C1 segment of cervical spinal cord (tissue), 14 donors: ENCODE measurements at regions not wholly inside any gene's neighbourhood (a gene's known extent, or its start where the extent isn't known, plus 50 kb on each side); places are given as distances from the start of the nearest gene placed in this dataset.

Source experiments
- DNase-seq, 14 donors: peaks; one replicate each; lab custom pipeline; 2025; lab: John Stamatoyannopoulos, UW

DNA sequence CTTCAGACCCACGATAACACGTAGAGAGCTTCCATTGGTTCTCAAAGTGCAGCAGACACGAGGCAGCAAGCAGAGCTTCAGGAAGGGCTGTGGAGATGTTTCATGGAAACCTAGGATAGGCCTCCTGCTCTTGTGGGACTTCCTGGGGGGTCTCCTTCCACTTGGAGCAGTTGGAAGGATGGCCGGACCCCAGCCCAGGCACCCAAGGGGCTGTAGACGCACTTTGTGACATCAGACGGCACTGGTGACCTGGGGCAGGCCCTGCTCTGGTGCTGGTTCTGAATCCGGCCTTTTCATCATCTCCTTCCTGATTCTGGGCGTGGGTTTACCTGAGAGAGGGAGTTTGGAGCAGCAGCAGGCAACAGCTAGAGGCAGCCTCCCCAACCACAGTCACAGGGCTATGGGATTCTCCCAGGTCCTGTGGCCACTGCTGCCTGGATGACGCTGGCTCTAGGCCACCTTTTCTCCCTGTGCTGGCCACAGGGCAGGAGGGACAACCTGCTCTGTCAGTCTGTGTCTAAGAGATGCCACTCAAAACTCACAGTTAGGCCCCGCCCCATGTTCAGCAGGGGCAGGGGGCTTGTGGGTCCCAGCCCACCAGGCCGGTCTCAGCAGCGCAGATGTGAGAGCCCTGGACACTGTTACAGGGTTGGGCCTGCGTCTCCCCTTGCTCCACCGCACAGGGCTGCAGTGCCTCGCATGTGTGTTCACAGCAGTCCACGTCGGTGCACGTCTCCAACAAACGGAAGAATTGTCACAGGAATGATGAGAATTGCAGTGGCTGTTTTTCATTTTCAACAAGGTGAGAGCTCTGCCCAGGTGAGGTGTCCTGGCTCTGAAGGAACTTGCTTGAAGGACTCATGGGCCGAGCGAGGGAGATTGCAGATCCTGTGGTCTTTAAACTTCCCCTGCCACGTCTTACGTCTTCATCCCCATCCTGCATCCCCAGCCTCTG is 569.3 kb downstream of the TCERG1L start:
- DNase-seq, result no peak

DNA sequence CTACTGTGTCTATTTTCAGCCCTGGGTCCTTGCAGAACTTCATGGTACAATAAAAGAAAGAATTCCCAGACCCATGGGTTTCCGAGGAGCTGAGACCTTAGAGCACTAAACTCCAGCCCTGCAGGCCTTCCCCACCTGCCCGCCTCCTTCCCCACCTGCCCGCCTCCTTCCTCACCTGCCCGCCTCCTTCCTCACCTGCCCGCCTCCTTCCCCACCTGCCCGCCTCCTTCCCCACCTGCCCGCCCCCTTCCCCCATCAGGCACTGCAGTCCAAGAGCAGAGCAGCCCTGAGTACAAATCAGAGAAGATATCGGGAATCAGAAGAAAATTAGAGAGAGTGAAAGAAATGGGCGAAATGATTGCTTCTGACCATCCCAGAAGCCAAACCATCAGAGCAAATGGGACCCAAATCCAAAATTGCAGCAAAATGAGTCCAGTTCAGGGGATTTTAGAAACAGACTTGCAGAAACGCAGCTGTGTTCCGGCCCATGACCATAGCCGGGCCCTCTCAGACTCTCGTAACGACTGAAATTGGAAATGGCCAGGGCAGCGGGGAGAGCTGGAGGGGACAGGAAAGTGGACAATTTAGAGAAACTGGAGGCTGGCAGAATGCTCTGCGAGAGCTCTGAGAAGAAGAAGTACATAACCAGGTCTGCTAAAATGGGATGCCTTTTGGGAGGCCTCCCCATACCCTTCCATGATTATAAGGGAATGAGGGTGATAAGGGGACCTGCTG is 568.4 kb downstream of the TCERG1L start:
- no peak for DNase-seq

- no peak for DNase-seq
These were observed 567.7 kb downstream of the TCERG1L start for GRCh38 chr10:130743751-130744271.

- no peak for DNase-seq
These were observed 566.9 kb downstream of the TCERG1L start for GRCh38 chr10:130744631-130745030.

- DNase-seq, result no peak
These were observed 566.3 kb downstream of the TCERG1L start for GRCh38 chr10:130745251-130745650.

- DNase-seq, result no peak
These were observed 565.7 kb downstream of the TCERG1L start for GRCh38 chr10:130745821-130746220.

GRCh38 chr10:130746311-130746710 is 565.2 kb downstream of the TCERG1L start:
- DNase-seq, result no peak

DNA sequence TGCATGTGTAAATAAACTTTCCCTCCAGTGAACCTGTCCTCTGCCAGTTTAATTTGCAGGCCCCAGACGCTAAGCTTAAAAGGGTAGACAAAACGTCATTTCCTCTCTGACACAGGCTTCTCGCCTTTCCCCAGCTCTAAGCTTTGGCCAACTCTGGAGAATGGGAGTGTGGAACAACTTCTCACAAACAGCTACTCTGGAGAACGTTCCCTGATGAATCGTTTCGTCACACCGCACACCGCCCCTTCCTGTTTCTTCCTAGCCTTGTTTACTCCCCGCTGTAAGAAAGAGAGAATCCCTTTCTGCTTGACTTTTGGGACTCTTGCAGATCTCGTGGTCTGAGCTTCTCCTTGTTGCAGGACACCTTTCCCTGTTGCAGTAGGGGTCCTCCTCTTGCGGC is 564.2 kb downstream of the TCERG1L start:
- no peak for DNase-seq

DNA sequence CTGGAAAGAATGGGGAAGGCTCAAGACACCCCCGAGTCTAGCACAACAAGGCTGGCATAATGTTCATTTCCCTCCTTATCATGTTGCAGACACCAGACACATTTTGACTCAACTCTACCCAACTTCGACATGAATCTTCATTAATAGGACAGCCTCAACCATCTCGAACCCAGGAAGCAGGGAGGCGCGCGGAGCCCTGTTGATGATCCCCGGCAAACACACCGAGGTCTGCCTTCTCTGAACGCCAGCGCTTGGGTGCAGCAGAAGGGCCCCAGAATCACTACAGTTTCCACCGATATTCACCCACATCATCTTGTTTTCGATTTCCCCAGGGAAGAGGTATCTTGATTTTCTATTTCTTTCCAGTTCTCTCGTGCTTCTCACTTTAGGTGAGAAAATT is 563.6 kb downstream of the TCERG1L start:
- DNase-seq, result no peak

DNA sequence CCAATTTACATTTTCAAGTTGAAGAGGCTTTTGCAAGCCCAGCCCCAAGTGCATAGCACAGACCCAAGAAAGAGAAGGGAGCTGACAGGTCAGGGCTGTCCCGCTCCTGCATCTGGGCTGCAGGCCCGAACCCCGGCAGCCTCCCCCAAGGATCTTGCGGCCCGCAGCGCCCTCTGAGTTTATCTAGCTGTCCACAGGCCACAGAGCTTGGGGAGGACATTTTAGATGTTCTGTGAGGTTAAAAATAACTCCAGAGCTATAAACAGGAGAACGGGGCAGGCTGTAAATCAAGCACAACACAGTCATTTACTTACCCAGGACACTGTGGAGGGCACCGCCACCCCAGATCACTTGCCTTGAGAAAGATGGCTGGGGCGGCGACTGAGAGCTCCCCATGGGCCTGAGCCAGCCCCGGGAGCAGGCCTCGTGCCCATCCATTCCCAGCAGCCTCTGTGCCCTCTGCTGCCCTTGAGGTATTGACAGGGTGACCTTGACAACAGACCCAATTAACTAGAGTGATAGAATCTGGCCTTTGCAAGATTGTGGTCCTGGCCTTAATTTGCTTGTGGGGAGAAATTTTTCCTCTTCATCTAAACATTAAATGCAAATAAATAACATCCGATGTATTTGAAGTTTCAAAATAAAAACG is 563.0 kb downstream of the TCERG1L start:
- DNase-seq, result no peak

GRCh38 chr10:130749911-130750310 is 561.6 kb downstream of the TCERG1L start:
- no peak for DNase-seq

DNA sequence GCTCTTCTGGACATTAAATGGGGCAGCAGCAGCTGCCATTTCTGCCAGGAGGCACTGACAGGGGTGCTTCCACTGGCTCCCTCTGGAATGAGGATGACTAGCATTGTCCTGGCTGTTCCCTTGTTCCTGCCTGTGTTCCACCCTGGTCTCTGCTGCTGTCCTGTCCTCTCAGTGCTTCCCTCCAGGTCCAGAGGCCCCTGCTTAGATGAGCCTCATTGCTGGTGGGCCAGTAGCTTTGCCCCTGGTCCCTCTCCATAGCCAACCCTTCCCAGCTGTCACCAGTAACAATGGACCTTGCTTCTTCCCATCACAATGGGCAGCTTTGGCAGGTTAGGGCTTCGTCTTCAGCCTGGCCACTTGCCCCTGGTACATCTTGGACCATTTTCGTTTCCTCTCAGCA is 561.1 kb downstream of the TCERG1L start:
- DNase-seq, result no peak

GRCh38 chr10:130751106-130751840 is 560.2 kb downstream of the TCERG1L start:
- no peak for DNase-seq

DNA sequence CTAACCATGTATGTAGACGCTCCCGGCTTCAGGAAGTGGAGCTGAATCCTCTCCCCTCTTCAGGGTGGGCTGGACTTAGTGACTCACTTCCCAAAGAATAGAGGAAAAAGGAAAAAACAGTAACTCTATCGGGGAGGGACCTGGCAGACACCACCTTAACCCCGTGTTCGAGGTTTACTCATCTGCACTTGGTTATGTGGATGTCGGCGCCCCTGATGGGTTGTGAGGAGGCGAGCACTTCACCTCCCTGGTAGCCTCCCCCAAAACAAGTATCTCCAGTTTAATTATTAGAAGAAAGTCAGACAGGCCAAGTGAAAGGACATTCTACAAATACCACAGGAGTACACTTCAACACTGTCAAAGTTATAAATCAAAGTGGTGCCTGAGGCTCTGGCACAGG is 559.7 kb downstream of the TCERG1L start:
- no peak for DNase-seq

DNA sequence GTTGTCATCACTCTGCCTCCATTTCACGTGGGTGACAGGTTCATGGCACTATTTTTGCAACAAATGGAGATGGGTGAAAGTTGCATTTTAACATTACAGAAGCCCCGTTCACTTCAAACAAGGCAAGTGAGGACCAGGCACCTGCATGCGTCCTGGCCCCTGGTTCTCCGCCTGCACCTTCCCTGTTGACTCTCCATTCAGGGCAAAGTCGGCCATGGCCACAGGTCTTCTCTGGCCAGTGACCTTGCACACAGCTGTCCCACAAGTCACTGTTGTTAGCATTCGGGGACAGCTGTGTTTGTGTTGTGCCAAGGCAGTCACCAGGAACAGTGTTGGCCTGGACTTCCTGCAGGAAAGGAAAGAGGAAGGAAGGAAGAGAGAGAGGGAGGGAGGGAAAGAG is 554.9 kb downstream of the TCERG1L start:
- DNase-seq, result no peak

GRCh38 chr10:130757271-130757670 is 554.2 kb downstream of the TCERG1L start:
- no peak for DNase-seq

DNA sequence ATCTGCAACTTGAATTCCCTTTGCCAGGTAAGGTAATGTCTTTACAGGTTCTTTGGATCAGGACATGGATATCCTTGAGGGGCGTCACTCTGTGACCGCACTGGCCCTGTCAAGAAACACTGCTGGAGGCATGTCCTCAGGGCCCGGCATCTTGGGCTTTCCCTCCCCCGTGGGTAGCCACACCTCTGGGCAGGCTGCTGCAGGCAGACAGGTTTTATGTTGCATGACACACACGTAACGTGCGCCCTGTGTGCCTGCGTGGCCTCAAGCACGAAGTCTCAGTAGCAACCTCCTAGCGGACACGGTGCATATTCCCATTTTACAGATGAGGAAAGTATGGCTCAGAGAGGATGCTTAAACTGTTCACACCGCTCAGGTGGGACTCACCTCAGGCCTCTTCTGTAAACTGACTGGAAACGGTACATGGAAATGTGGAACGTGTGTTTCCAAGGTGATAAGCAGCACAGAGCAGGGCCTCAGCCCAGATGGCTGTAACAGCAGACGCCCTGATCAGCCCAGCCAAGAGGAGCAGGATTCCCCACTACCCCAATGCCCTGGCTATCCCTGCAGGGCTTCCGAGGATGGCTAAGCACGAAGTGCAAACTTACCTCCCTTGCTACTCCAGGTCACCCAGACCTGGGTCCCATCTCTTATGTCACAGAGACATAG is 553.6 kb downstream of the TCERG1L start:
- DNase-seq, result no peak

GRCh38 chr10:130758529-130758928 is 553.0 kb downstream of the TCERG1L start:
- no peak for DNase-seq

DNA sequence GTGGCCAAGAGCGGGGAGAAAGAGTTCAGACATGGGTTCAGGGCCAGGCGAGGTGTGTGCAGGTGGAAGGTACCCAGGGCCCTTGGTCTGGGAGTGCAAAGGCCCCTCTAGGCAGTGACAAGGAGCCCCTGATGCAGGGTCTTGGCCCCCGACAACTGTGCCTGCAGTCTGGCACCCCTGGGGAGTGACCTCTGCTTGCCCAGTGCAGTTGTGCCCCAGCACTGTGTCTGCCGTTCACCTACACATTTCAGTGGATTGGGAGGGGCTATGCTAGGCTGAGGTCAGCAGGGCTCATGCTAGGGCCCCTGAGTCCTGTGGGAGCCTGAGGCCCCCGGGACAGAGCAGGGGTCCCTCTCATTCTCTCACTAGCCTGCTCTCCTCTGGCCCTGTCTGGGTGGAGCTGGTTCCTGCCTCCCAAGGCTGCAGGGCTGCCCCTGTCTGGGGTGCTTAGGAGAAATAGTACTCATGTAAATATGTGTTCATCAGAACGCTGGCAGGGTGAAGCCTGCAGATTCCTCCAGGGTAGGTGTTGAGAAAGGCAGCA is 550.4 kb downstream of the TCERG1L start:
- DNase-seq, result no peak

DNA sequence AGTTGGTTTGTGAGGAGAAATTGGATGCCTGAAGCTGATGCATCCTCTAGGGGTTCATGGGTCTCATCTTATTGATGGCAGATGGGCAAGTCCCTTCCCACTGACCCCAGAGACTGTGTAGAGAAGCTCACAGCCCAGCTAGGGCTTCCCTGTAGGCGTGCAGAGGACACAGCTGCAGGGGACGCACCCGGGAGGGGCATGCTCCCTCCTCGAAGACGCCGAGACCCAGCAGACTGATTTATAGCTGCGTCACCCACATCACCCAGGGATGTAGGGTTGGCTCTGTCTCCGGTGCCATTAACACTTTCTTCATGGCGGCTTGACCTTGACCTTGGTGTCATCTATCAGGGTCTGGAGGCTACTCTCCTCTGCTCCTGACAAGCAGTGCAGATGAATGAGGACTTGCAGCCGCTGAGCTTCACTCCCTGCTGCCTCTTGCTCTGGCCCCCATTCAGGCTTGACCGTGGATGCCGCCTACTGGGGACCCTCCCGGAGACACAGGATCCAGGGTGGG is 549.7 kb downstream of the TCERG1L start:
- DNase-seq, result no peak
